CD14-positive monocyte (primary cell): ENCODE measurements at regions not wholly inside any gene's neighbourhood (a gene's known extent, or its start where the extent isn't known, plus 50 kb on each side); places are given as distances from the start of the nearest gene placed in this dataset.

ENCODE experiments used
- DNase-seq, 3 donors: peaks; one replicate each; pipeline ENCODE4 v3.0.0-alpha.2; 2011 to 2022
- H2AFZ ChIP-seq: 2 replicates; pipeline ENCODE4 v1.6.0; 2012; ENCODE audit warnings: mild to moderate bottlenecking, low read depth, low read length, inconsistent platforms; ENCODE audit not compliant: insufficient read depth, poor library complexity, severe bottlenecking
- H3K27ac ChIP-seq, 2 donors: 1 replicate in 1 of 2; 2 replicates in 1 of 2; pipeline ENCODE4 v1.5.1; 2012 to 2013; ENCODE audit warnings: low read length in 2 of 2, control low read depth in 1 of 2, inconsistent platforms in 1 of 2, low read depth in 1 of 2, mild to moderate bottlenecking in 1 of 2
- H3K27me3 ChIP-seq, 2 donors: one replicate each; pipeline versions ENCODE4 v1.6.0 to v1.6.1; 2011 to 2013; ENCODE audit warnings: low read length in 2 of 2; ENCODE audit not compliant: control insufficient read depth in 2 of 2, insufficient read depth in 2 of 2
- H3K36me3 ChIP-seq, 2 donors: replicated peaks in 1 of 2; 1 replicate in 1 of 2; 2 replicates in 1 of 2; pipeline versions ENCODE4 v1.5.1 to v1.6.1; 2012 to 2013; ENCODE audit warnings: low read length in 2 of 2, control low read depth in 1 of 2, inconsistent platforms in 1 of 2, mild to moderate bottlenecking in 1 of 2; ENCODE audit not compliant: insufficient read depth in 2 of 2, control insufficient read depth in 1 of 2
- H3K4me1 ChIP-seq, 2 donors: 1 replicate in 1 of 2; 2 replicates in 1 of 2; pipeline versions ENCODE4 v1.5.1 to v1.6.1; 2012 to 2013; ENCODE audit warnings: low read length in 2 of 2, control low read depth in 1 of 2, inconsistent platforms in 1 of 2, mild to moderate bottlenecking in 1 of 2, moderate library complexity in 1 of 2; ENCODE audit not compliant: insufficient read depth in 2 of 2, control insufficient read depth in 1 of 2
- H3K4me2 ChIP-seq: replicated peaks from 2 replicates; pipeline ENCODE3; 2012; ENCODE audit warnings: low read length, moderate library complexity, mild to moderate bottlenecking; ENCODE audit not compliant: poor library complexity, severe bottlenecking; ENCODE audit errors: extremely low read depth
- H3K4me3 ChIP-seq, 3 experiments: fragments of 200-600 bp in 1 of 3; sonication (generic) in 1 of 3; replicated peaks in 1 of 3; 1 replicate in 2 of 3; 2 replicates in 1 of 3; pipeline ENCODE4 v1.5.1; 2011 to 2013; ENCODE audit warnings: low read length in 3 of 3, mild to moderate bottlenecking in 3 of 3, control low read depth in 2 of 3, low read depth in 2 of 3, inconsistent platforms in 1 of 3, moderate library complexity in 1 of 3
- H3K79me2 ChIP-seq: 2 replicates; pipeline ENCODE4 v1.6.0; 2012; ENCODE audit warnings: mild to moderate bottlenecking, control low read depth, inconsistent platforms, low read length, moderate library complexity; ENCODE audit not compliant: insufficient read depth
- H3K9ac ChIP-seq: 2 replicates; pipeline ENCODE4 v1.6.0; 2017; ENCODE audit warnings: low read length, mild to moderate bottlenecking; ENCODE audit not compliant: insufficient read depth, poor library complexity, severe bottlenecking
- H3K9me3 ChIP-seq, 2 donors: replicated peaks in 1 of 2; 1 replicate in 1 of 2; 2 replicates in 1 of 2; pipeline versions ENCODE4 v1.5.1 to v1.6.1; 2012 to 2013; ENCODE audit warnings: low read length in 2 of 2, control low read depth in 1 of 2; ENCODE audit not compliant: control insufficient read depth in 1 of 2, insufficient read depth in 1 of 2
- H4K20me1 ChIP-seq: 2 replicates; pipeline ENCODE4 v1.6.0; 2012; ENCODE audit warnings: mild to moderate bottlenecking, low read length, control low read depth, moderate library complexity; ENCODE audit not compliant: insufficient read depth
- H3K27ac Mint-ChIP-seq, 7 donors: one replicate each; pipeline ENCODE4 v1.8.0; 2020; ENCODE audit warnings: mild to moderate bottlenecking in 7 of 7, mixed read lengths in 7 of 7, moderate library complexity in 6 of 7, inconsistent platforms in 2 of 7
- H3K27me3 Mint-ChIP-seq, 3 donors: one replicate each; pipeline ENCODE4 v1.8.0; 2021 to 2022; ENCODE audit warnings: low read depth in 3 of 3, mild to moderate bottlenecking in 3 of 3, mixed read lengths in 3 of 3, moderate library complexity in 3 of 3, inconsistent platforms in 1 of 3
- H3K36me3 Mint-ChIP-seq, 2 donors: one replicate each; pipeline ENCODE4 v1.8.0; 2020; ENCODE audit warnings: mixed read lengths in 2 of 2, inconsistent platforms in 1 of 2, mild to moderate bottlenecking in 1 of 2
- H3K4me1 Mint-ChIP-seq: one replicate; pipeline ENCODE4 v1.8.0; 2020; ENCODE audit warnings: mild to moderate bottlenecking, mixed read lengths
- H3K4me3 Mint-ChIP-seq, 2 donors: one replicate each; pipeline ENCODE4 v1.8.0; 2020; ENCODE audit warnings: mild to moderate bottlenecking in 2 of 2, mixed read lengths in 2 of 2, moderate library complexity in 1 of 2
- H3K9me3 Mint-ChIP-seq, 7 donors: one replicate each; pipeline ENCODE4 v1.8.0; 2020 to 2022; ENCODE audit warnings: mixed read lengths in 7 of 7, mild to moderate bottlenecking in 6 of 7, moderate library complexity in 6 of 7, inconsistent platforms in 2 of 7
- WGBS: methylation state at CpG from one replicate; pipeline ENCODE4 v1.1.5; 2013; ENCODE audit warnings: missing lambda C conversion rate; ENCODE audit not compliant: insufficient coverage; 5-methylcytosine and 5-hydroxymethylcytosine counted together
- intact Hi-C, 2 donors: fragments of 100-400 bp; cut with micrococcal nuclease; formaldehyde crosslinking; loops; one replicate each; pipeline versions ENCODE4 v1.15.0 to v1.15.1; 2023
- TF ChIP-seq, protein P1 (sequence below): fragments of 200-600 bp; IDR thresholded peaks from one replicate; pipeline ENCODE4 v1.8.0; 2022; ENCODE audit warnings: antibody characterized with exemption, mild to moderate bottlenecking

DNA sequence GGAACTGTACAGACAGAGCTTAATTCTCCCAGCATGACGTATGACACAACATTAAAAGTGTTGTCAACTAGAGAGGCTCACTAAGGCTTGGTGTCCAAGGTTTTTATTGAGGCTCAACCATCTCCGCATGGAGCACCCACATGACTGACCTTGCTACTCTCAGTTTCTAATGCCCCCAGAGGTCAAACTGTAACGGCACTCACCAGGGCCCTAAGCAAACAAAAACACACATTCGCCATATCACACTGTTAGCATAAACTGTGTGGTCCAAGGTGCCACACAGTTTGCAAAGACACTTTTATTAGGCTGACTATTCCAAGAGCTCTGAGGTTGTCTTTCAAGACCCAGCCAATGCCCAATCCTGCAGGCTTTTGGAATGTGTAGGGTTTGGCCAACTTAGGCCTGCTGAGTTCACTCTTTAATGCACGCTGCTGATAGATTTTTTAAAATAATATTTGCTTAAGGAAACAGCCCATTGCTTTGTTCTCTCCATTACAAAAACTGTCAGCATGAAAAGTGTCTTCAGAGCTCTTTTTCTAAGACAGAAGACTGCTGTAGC, 114.9 kb downstream of the DSC3 start:
- DNase-seq, result no peak
- Mint-ChIP-seq H3K4me1 (peaks cover 4% of the 10 kb centered on the region), H3K27me3 (no peaks in the 10 kb centered on the region), H3K27ac (no peak overlapping the region), H3K9me3 (peaks cover 0 to 3% (median 1%) of the 10 kb centered on the region in 7 donors), H3K36me3 (no peaks in the 10 kb centered on the region), H3K4me3 (no peak overlapping the region)
- Histone ChIP-seq H3K4me1 (no peaks in the 10 kb centered on the region), H3K27me3 (no peaks in the 10 kb centered on the region), H3K79me2 (no peaks in the 10 kb centered on the region), H4K20me1 (no peaks in the 10 kb centered on the region), H3K4me2 (no peak overlapping the region), H2AFZ (no peak overlapping the region), H3K4me3 (no peak overlapping the region), H3K9ac (no peak overlapping the region), H3K27ac (no peak overlapping the region), H3K9me3 (no peaks in the 10 kb centered on the region), H3K36me3 (no peaks in the 10 kb centered on the region)
- WGBS, result 88% methylated on average over 4 of the region's 5 CpGs
- TF ChIP-seq, protein P1, sequence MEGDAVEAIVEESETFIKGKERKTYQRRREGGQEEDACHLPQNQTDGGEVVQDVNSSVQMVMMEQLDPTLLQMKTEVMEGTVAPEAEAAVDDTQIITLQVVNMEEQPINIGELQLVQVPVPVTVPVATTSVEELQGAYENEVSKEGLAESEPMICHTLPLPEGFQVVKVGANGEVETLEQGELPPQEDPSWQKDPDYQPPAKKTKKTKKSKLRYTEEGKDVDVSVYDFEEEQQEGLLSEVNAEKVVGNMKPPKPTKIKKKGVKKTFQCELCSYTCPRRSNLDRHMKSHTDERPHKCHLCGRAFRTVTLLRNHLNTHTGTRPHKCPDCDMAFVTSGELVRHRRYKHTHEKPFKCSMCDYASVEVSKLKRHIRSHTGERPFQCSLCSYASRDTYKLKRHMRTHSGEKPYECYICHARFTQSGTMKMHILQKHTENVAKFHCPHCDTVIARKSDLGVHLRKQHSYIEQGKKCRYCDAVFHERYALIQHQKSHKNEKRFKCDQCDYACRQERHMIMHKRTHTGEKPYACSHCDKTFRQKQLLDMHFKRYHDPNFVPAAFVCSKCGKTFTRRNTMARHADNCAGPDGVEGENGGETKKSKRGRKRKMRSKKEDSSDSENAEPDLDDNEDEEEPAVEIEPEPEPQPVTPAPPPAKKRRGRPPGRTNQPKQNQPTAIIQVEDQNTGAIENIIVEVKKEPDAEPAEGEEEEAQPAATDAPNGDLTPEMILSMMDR, result no peak
- intact Hi-C loops, result no loop called here

GRCh38 chr18:30927042-30927441, 115.5 kb downstream of the DSC3 start:
- Histone ChIP-seq H3K9ac (no peak overlapping the region), H3K27me3 (no peaks in the 10 kb centered on the region), H3K36me3 (no peaks in the 10 kb centered on the region), H3K4me3 (no peak overlapping the region), H4K20me1 (no peaks in the 10 kb centered on the region), H3K79me2 (no peaks in the 10 kb centered on the region), H3K27ac (no peak overlapping the region), H3K4me1 (no peaks in the 10 kb centered on the region), H2AFZ (no peak overlapping the region), H3K4me2 (no peak overlapping the region), H3K9me3 (no peaks in the 10 kb centered on the region)
- Mint-ChIP-seq H3K9me3 (peaks cover 0 to 3% (median 1%) of the 10 kb centered on the region in 7 donors), H3K27ac (no peak overlapping the region), H3K36me3 (no peaks in the 10 kb centered on the region), H3K4me3 (no peak overlapping the region), H3K4me1 (peaks cover 4% of the 10 kb centered on the region), H3K27me3 (no peaks in the 10 kb centered on the region)
- TF ChIP-seq, protein P1, result no peak
- intact Hi-C loops, result no loop called here
- DNase-seq, result no peak
- WGBS, result no CpG with 5 or more reads among the region's 1 CpG
